ENCODE measurements at regions not wholly inside any gene's neighbourhood (a gene's known extent, or its start where the extent isn't known, plus 50 kb on each side); places are given as distances from the start of the nearest gene placed in this dataset.

DNA sequence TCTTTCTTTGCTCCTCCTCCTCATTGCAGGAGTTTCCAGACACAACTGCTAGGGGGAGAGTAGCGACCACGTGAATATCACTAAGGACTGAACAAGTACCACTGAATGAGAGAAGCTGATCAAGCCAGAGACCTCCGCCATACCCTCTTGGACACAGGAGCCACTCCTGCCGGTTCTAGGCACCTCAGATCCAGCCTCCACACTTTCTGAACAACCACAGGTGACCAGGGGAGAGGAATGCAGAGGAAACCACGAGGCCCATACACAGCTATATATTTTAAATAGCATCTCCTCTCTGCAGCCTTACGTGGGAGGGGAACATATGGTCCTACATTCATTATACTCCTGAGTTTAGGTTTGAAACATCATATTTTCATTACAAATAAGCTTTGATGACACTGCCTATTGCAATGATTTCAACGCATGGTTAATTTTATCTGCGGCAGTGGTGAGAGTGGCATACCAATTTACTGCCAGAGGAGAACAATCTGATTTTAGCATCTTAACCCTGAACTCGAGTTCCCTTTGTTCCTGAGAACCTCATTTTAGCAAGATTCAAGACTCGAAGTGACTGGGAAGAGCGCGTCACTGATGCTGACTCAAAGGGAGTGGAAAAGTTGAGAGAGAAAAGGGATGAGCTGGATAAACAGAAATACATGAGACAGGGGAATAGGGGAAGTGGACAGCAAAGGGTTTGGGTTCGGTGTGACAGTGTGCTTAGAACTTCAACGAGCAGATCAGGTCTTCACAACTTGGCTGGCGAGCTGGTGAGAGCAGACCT is 231.7 kb upstream of the PPARGC1A start:
- TF ChIP-seq, protein P1, sequence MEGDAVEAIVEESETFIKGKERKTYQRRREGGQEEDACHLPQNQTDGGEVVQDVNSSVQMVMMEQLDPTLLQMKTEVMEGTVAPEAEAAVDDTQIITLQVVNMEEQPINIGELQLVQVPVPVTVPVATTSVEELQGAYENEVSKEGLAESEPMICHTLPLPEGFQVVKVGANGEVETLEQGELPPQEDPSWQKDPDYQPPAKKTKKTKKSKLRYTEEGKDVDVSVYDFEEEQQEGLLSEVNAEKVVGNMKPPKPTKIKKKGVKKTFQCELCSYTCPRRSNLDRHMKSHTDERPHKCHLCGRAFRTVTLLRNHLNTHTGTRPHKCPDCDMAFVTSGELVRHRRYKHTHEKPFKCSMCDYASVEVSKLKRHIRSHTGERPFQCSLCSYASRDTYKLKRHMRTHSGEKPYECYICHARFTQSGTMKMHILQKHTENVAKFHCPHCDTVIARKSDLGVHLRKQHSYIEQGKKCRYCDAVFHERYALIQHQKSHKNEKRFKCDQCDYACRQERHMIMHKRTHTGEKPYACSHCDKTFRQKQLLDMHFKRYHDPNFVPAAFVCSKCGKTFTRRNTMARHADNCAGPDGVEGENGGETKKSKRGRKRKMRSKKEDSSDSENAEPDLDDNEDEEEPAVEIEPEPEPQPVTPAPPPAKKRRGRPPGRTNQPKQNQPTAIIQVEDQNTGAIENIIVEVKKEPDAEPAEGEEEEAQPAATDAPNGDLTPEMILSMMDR (IDR thresholded peaks at IDR 0.05), result no peak
- no peak for TF ChIP-seq POLR2A (IDR thresholded peaks at IDR 0.05)
